ENCODE measurements at regions not wholly inside any gene's neighbourhood (a gene's known extent, or its start where the extent isn't known, plus 50 kb on each side); places are given as distances from the start of the nearest gene placed in this dataset.

- peaks cover 7% of the 10 kb centered on the region for H3K36me3 Mint-ChIP-seq
- no peaks in the 10 kb centered on the region for H3K4me1 Mint-ChIP-seq
- no peak overlapping the region for H3K4me3 ChIP-seq (ENCODE audit: low read length)
- H3K9me3 ChIP-seq (ENCODE audit: control insufficient read depth, insufficient read depth, low read length): peaks cover 12% of the 10 kb centered on the region
- H3K36me3 ChIP-seq (ENCODE audit: control insufficient read depth, insufficient read depth, low read length): no peaks in the 10 kb centered on the region
- peaks cover 13 to 14% of the 10 kb centered on the region in 2 donors for H3K9me3 Mint-ChIP-seq
- intact Hi-C loops (cut with micrococcal nuclease): no loop called here
- no peak overlapping the region for H3K27ac ChIP-seq (ENCODE audit: low read length)
- 80% methylated on average over 6 of the region's 6 CpGs for WGBS (ENCODE audit: insufficient coverage)
- H3K27me3 ChIP-seq (ENCODE audit: control insufficient read depth, insufficient read depth, low read length): no peaks in the 10 kb centered on the region
- H3K4me3 Mint-ChIP-seq: no peak overlapping the region
- no peak for TF ChIP-seq CTCF (IDR thresholded peaks at IDR 0.05)
- no peak overlapping the region for H3K27ac Mint-ChIP-seq
- no peak for ATAC-seq
- no peaks in the 10 kb centered on the region for H3K4me1 ChIP-seq (ENCODE audit: control insufficient read depth, insufficient read depth, low read length)
- H3K27me3 Mint-ChIP-seq (ENCODE audit: low read depth in 2 of 2): no peaks in the 10 kb centered on the region
- DNase-seq: no peak
Measured at GRCh38 chr13:106772006-106772601, 204.2 kb upstream of the ARGLU1 start.

GRCh38 chr13:106768991-106769390 is 201.1 kb upstream of the ARGLU1 start:
- 89% methylated on average over 3 of the region's 3 CpGs for WGBS (ENCODE audit: insufficient coverage)
- ATAC-seq: no peak

DNA sequence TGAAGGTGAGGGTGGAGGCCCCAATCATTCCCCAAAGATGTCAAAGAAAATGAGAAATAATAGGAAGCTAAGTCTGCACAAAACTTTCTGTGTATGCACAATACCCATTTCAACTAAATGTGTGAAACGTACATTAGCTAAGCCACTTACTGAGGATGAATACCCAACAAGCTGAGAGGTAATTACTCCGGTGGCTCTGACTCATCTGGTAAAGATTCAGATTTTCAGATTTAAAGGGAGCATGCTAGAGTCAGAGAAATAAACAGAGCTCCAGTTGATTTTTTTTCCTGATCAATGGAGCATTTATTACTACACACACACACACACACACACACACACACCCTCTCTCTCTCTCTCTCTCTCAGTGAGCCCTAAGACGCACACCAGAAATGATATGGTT is 194.8 kb upstream of the ARGLU1 start:
- H3K4me3 Mint-ChIP-seq: no peak overlapping the region
- no peaks in the 10 kb centered on the region for H3K36me3 Mint-ChIP-seq
- H3K27ac Mint-ChIP-seq: no peak overlapping the region
- Histone ChIP-seq H3K9me3 (ENCODE audit: control insufficient read depth, insufficient read depth, low read length) (no peaks in the 10 kb centered on the region), H3K4me3 (ENCODE audit: low read length) (no peak overlapping the region), H3K27me3 (ENCODE audit: control insufficient read depth, insufficient read depth, low read length) (no peaks in the 10 kb centered on the region), H3K27ac (ENCODE audit: low read length) (no peak overlapping the region), H3K4me1 (ENCODE audit: control insufficient read depth, insufficient read depth, low read length) (no peaks in the 10 kb centered on the region), H3K36me3 (ENCODE audit: control insufficient read depth, insufficient read depth, low read length) (no peaks in the 10 kb centered on the region)
- DNase-seq (no peak), ATAC-seq (no peak)
- peaks cover 7 to 11% of the 10 kb centered on the region in 2 donors for H3K9me3 Mint-ChIP-seq
- TF ChIP-seq CTCF (IDR thresholded peaks at IDR 0.05): no peak
- H3K27me3 Mint-ChIP-seq (ENCODE audit: low read depth in 2 of 2): no peaks in the 10 kb centered on the region
- intact Hi-C loops (cut with micrococcal nuclease): no loop called here
- no peaks in the 10 kb centered on the region for H3K4me1 Mint-ChIP-seq
- 96% methylated on average over 2 of the region's 3 CpGs for WGBS (ENCODE audit: insufficient coverage)

More at GRCh38 chr13:106768991-106769390, 201.1 kb upstream of the ARGLU1 start:
- no peaks in the 10 kb centered on the region for H3K27me3 Mint-ChIP-seq (ENCODE audit: low read depth in 2 of 2)
- no peak overlapping the region for H3K27ac Mint-ChIP-seq
- no peaks in the 10 kb centered on the region for H3K36me3 ChIP-seq (ENCODE audit: control insufficient read depth, insufficient read depth, low read length)
- no peaks in the 10 kb centered on the region for H3K36me3 Mint-ChIP-seq
- H3K4me1 ChIP-seq (ENCODE audit: control insufficient read depth, insufficient read depth, low read length): no peaks in the 10 kb centered on the region
- no peaks in the 10 kb centered on the region for H3K4me1 Mint-ChIP-seq
- no peak for DNase-seq
- TF ChIP-seq CTCF (IDR thresholded peaks at IDR 0.05): no peak
- intact Hi-C loops (cut with micrococcal nuclease): no loop called here
- H3K27ac ChIP-seq (ENCODE audit: low read length): no peak overlapping the region
- H3K4me3 Mint-ChIP-seq: no peak overlapping the region
- peaks cover 4 to 10% of the 10 kb centered on the region in 2 donors for H3K9me3 Mint-ChIP-seq
- H3K27me3 ChIP-seq (ENCODE audit: control insufficient read depth, insufficient read depth, low read length): no peaks in the 10 kb centered on the region
- no peak overlapping the region for H3K4me3 ChIP-seq (ENCODE audit: low read length)
- H3K9me3 ChIP-seq (ENCODE audit: control insufficient read depth, insufficient read depth, low read length): peaks cover 12% of the 10 kb centered on the region

DNA sequence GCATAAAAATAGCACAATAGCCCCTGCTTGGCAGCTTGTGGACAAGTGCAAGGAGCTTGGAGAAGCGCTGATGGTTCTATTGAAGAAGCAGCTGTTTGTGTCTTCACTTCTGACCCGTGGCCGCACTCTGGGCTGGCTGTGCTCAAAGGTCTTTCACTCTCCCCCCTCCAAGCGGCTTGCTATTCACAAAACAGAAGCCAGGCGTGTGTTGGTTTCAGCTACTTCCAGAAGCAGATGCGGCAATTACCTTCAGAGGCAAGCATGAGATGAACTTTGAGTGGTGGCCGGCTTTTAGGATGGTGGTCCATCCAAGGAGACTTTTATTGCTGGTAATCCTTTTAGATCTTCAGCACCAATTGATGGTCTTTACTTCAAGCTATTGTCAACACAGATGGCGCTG is 188.5 kb upstream of the ARGLU1 start:
- H3K27ac Mint-ChIP-seq: no peak overlapping the region
- WGBS (ENCODE audit: insufficient coverage): 87% methylated on average over 8 of the region's 8 CpGs
- H3K36me3 Mint-ChIP-seq: no peaks in the 10 kb centered on the region

More for the DNA sequence above, 188.5 kb upstream of the ARGLU1 start:
- no peaks in the 10 kb centered on the region for H3K36me3 ChIP-seq (ENCODE audit: control insufficient read depth, insufficient read depth, low read length)
- no peaks in the 10 kb centered on the region for H3K9me3 ChIP-seq (ENCODE audit: control insufficient read depth, insufficient read depth, low read length)
- no peak overlapping the region for H3K4me3 ChIP-seq (ENCODE audit: low read length)
- H3K27ac ChIP-seq (ENCODE audit: low read length): no peak overlapping the region
- H3K4me1 ChIP-seq (ENCODE audit: control insufficient read depth, insufficient read depth, low read length): no peaks in the 10 kb centered on the region
- intact Hi-C loops (cut with micrococcal nuclease): no loop called here
- H3K9me3 Mint-ChIP-seq: peaks cover 2 to 10% of the 10 kb centered on the region in 2 donors
- no peaks in the 10 kb centered on the region for H3K27me3 ChIP-seq (ENCODE audit: control insufficient read depth, insufficient read depth, low read length)
- DNase-seq: no peak
- ATAC-seq: no peak
- peaks cover 3 to 6% of the 10 kb centered on the region in 2 donors for H3K27me3 Mint-ChIP-seq (ENCODE audit: low read depth in 2 of 2)
- H3K4me3 Mint-ChIP-seq: no peak overlapping the region
- TF ChIP-seq CTCF (IDR thresholded peaks at IDR 0.05): no peak
- H3K4me1 Mint-ChIP-seq: no peaks in the 10 kb centered on the region

Data from natural killer cell (primary cell).